ENCODE measurements at regions not wholly inside any gene's neighbourhood (a gene's known extent, or its start where the extent isn't known, plus 50 kb on each side); places are given as distances from the start of the nearest gene placed in this dataset.

- in situ Hi-C loops (cut with HindIII; ENCODE audit: low pct_ligation_motif_present, low sequenced_read_pairs), result no loop called here
- Histone ChIP-seq H3K4me3 (ENCODE audit: low read depth, low read length) (no peak overlapping the region), H3K36me3 (replicated peaks) (no peaks in the 10 kb centered on the region), H3K27me3 (replicated peaks) (no peaks in the 10 kb centered on the region), H3K27ac (no peak overlapping the region)
- TF ChIP-seq, protein P1, sequence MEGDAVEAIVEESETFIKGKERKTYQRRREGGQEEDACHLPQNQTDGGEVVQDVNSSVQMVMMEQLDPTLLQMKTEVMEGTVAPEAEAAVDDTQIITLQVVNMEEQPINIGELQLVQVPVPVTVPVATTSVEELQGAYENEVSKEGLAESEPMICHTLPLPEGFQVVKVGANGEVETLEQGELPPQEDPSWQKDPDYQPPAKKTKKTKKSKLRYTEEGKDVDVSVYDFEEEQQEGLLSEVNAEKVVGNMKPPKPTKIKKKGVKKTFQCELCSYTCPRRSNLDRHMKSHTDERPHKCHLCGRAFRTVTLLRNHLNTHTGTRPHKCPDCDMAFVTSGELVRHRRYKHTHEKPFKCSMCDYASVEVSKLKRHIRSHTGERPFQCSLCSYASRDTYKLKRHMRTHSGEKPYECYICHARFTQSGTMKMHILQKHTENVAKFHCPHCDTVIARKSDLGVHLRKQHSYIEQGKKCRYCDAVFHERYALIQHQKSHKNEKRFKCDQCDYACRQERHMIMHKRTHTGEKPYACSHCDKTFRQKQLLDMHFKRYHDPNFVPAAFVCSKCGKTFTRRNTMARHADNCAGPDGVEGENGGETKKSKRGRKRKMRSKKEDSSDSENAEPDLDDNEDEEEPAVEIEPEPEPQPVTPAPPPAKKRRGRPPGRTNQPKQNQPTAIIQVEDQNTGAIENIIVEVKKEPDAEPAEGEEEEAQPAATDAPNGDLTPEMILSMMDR (IDR thresholded peaks at IDR 0.05; ENCODE audit: low read depth, low read length, missing control alignments), result peak; percentile 24
- DNase-seq, result no peak
Observed at GRCh38 chr1:87598429-87598828, 269.7 kb downstream of the LMO4 start.

- no peaks in the 10 kb centered on the region for H3K27me3 ChIP-seq (replicated peaks)
- no peak for DNase-seq
- in situ Hi-C loops (cut with HindIII; ENCODE audit: low pct_ligation_motif_present, low sequenced_read_pairs), result no loop called here
- H3K27ac ChIP-seq, result no peak overlapping the region
- H3K4me3 ChIP-seq (ENCODE audit: low read depth, low read length), result no peak overlapping the region
- TF ChIP-seq, protein P1 (IDR thresholded peaks at IDR 0.05; ENCODE audit: low read depth, low read length, missing control alignments), result no peak
- no peaks in the 10 kb centered on the region for H3K36me3 ChIP-seq (replicated peaks)
Observed at GRCh38 chr1:87599569-87599968, 270.9 kb downstream of the LMO4 start.

DNA sequence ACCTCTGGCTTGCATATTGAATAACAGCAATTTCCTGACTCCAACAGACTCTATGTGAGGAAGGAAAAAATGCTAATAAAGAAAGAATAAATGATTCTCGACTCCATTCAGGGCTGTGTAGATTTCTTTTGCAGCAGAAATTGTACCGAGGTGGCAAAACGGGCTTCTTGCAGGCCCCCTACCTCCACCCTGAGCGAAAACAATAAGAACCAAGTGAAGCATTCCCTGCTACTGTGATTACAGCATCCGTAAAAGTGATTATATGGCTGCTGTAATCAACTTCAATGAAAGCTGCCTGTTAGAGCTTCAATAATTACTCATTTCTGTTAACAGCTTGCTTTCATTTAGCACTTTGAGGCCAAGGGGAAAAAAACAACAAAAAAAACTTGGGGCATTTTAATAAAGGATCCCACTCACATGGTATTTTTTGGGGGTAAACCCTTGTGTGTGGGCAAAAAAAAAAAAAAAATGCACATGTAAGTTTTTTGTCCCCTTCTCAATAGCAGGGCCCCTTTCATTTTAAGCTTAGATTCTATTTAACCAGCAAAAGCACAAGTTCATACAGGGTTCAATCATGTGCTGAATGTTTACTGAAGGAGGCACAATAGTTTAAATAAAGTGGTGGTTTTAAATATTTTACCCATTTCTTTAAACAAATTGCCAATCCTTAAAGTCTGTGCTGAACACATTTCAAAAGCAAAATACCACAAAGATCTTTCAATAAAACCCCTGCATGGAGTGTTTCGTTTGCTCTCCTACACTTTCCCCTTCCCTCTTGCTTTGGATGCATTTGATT, 271.6 kb downstream of the LMO4 start:
- Histone ChIP-seq H3K27me3 (replicated peaks) (no peaks in the 10 kb centered on the region), H3K4me3 (ENCODE audit: low read depth, low read length) (no peak overlapping the region), H3K27ac (no peak overlapping the region), H3K36me3 (replicated peaks) (no peaks in the 10 kb centered on the region)
- in situ Hi-C loops (cut with HindIII; ENCODE audit: low pct_ligation_motif_present, low sequenced_read_pairs), result no loop called here
- DNase-seq, result no peak
- TF ChIP-seq, protein P1 (IDR thresholded peaks at IDR 0.05; ENCODE audit: low read depth, low read length, missing control alignments), result no peak

GRCh38 chr1:87600854-87601253, 272.2 kb downstream of the LMO4 start:
- in situ Hi-C loops (cut with HindIII; ENCODE audit: low pct_ligation_motif_present, low sequenced_read_pairs), result no loop called here
- Histone ChIP-seq H3K27me3 (replicated peaks) (no peaks in the 10 kb centered on the region), H3K36me3 (replicated peaks) (no peaks in the 10 kb centered on the region), H3K4me3 (ENCODE audit: low read depth, low read length) (no peak overlapping the region), H3K27ac (no peak overlapping the region)
- TF ChIP-seq, protein P1 (IDR thresholded peaks at IDR 0.05; ENCODE audit: low read depth, low read length, missing control alignments), result no peak
- DNase-seq, result no peak

GRCh38 chr1:87603626-87604025, 274.9 kb downstream of the LMO4 start:
- Histone ChIP-seq H3K27ac (no peak overlapping the region), H3K27me3 (replicated peaks) (no peaks in the 10 kb centered on the region), H3K36me3 (replicated peaks) (no peaks in the 10 kb centered on the region), H3K4me3 (ENCODE audit: low read depth, low read length) (no peak overlapping the region)
- DNase-seq, result no peak
- in situ Hi-C loops (cut with HindIII; ENCODE audit: low pct_ligation_motif_present, low sequenced_read_pairs), result no loop called here
- TF ChIP-seq, protein P1 (IDR thresholded peaks at IDR 0.05; ENCODE audit: low read depth, low read length, missing control alignments), result no peak

GRCh38 chr1:87612956-87613355, 284.3 kb downstream of the LMO4 start:
- no peak for DNase-seq
- H3K27ac ChIP-seq, result no peak overlapping the region
- H3K4me3 ChIP-seq (ENCODE audit: low read depth, low read length), result no peak overlapping the region
- TF ChIP-seq, protein P1 (IDR thresholded peaks at IDR 0.05; ENCODE audit: low read depth, low read length, missing control alignments), result no peak
- in situ Hi-C loops (cut with HindIII; ENCODE audit: low pct_ligation_motif_present, low sequenced_read_pairs), result no loop called here
- H3K27me3 ChIP-seq (replicated peaks), result no peaks in the 10 kb centered on the region
- no peaks in the 10 kb centered on the region for H3K36me3 ChIP-seq (replicated peaks)

Data from brain microvascular endothelial cell (primary cell).